ENCODE measurements at regions not wholly inside any gene's neighbourhood (a gene's known extent, or its start where the extent isn't known, plus 50 kb on each side); places are given as distances from the start of the nearest gene placed in this dataset.
"Not testable (repeated sequence)": the region's sequence is repeated elsewhere in the genome, so short reads cannot be mapped to it uniquely, and the experiment has no call there.

DNA sequence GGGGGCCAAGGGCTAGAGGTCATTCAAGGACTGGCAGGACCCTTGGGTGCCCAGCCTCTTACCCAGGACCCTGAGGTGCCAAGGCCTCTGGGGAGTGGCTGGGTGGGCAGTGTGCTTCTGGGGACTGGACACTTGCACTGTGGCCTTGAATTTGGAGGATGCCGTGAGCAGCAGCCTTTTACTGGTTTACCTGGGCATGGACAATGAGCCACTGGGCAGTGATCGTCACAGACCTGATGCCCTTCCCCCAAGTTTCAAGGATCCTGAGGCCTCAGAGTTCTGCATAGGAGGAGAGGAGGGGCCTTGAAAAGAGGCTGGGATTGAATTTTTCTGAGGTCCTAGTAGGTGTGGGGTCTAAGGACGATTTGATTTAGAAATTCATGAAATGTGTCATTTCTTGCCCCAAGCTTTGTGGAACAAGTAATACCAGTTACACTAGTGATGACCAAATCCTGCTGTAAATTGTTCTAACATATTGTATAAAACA lies 146.1 kb upstream of the TPM1 start:
- ATAC-seq (no peak), DNase-seq (no peak)
- intact Hi-C loops (cut with DNase I), result loop anchor here in 1 of 2 donors (5.0 to 10.0 kb wide), 2 partner anchors 52 to 146 kb away; partner anchors contain the start of gene TPM1

GRCh38 chr15:62896969-62897486 lies 145.5 kb upstream of the TPM1 start:
- ATAC-seq, result peak; percentile 88 to 90
- intact Hi-C loops (cut with DNase I), result loop anchor here in 1 of 2 donors (5.0 to 10.0 kb wide), 2 partner anchors 52 to 145 kb away; partner anchors contain the start of gene TPM1
- DNase-seq, result peak; percentile 92

- intact Hi-C loops (cut with DNase I), result loop anchor here in 1 of 2 donors (5.0 to 10.0 kb wide), 2 partner anchors 53 to 145 kb away; partner anchors contain the start of gene TPM1
- DNase-seq, result no peak
- ATAC-seq, result peak in 1 of 2 donors; percentile 5
These were observed 144.9 kb upstream of the TPM1 start for GRCh38 chr15:62897634-62898033.

DNA sequence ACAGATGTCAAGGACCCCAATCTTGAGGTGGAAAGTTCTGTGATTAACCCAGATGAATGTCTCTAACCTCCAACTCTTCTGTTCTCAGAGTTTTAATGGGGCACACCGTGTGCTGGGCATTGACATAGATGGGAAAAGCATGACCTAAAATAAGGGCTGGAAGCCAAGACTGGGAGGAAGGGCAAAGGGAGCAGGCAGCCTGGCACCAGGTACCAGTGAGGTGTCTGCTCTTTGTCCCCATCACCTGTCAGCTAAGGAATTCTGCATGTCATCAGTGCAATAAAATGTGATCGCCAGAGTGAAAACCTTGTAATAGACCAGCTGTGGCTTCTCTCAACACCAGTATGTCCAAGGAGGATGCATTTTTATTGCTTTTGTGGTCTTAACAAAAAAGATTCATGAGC lies 143.5 kb upstream of the TPM1 start:
- peak; percentile 52 for DNase-seq
- peak; percentile 33 to 53 for ATAC-seq
- intact Hi-C loops (cut with DNase I), result loop anchor here in 1 of 2 donors (5.0 to 10.0 kb wide), 2 partner anchors 54 to 143 kb away; partner anchors contain the start of gene TPM1

DNA sequence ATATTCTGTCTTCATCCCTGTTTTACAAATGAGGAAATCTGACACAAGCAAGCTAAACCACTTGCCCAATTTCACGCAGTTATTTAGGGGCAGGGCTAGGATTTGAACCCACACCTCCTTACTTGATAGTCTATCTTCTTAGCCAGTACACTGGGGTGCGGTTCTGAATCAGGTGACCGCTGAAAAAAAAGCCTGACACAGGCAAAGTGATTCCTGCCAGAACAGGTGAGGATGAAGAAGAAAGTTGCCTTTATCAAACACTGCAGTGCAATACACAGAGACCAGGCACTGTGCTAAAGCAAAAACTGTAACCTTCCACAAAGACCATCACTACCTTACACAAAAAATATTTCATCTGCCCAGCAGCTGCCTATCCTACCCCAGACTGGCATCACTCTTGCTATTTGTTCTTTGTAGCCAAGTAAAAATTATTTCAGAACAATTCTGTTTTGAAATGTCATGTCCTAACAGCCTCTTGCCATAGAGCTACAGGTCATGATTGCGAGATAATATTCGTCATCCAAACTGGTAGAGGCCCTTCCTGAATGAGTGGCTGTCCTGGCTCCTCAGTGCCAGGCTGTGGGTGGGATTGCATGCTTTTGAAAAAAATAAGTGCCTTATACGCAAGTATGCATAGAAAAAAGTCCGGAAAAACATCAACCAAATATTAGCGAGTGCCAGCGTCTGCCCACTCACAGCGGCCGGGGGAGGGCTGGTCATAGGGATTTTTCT lies 142.3 kb upstream of the TPM1 start:
- DNase-seq (no peak), ATAC-seq (peak in 1 of 2 donors; percentile 6)
- intact Hi-C loops (cut with DNase I), result no loop called here

- intact Hi-C loops (cut with DNase I), result no loop called here
- ATAC-seq (peak in 1 of 2 donors; percentile 2), DNase-seq (no peak)
These were observed 141.5 kb upstream of the TPM1 start for GRCh38 chr15:62901087-62901486.

GRCh38 chr15:62901909-62902546 lies 140.5 kb upstream of the TPM1 start:
- ATAC-seq (no peak), DNase-seq (no peak)
- intact Hi-C loops (cut with DNase I), result no loop called here

DNA sequence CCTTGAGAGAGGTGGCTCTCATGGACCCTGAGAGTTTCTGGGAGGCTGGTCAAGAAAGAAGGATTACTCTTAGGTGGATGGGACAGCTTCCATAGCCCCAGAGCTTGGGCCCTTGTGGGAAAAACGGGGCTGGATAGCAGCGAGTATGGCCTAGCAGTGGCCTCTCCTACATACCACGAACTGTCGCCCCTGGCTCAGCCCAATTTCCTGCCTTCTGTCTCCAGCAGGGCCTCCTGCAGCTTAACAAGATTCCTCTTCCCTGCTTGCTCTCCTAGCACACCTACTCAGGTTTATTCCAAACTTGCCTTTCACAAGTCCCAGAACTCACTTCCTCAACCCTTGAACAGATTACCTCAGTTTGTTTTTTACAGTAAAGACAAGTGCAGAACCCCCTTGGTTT lies 139.7 kb upstream of the TPM1 start:
- DNase-seq (no peak), ATAC-seq (no peak)
- intact Hi-C loops (cut with DNase I), result no loop called here

- DNase-seq (no peak), ATAC-seq (no peak)
- intact Hi-C loops (cut with DNase I), result no loop called here
These were observed 139.1 kb upstream of the TPM1 start for GRCh38 chr15:62903437-62903836.

- intact Hi-C loops (cut with DNase I), result no loop called here
- ATAC-seq, result no peak
These were observed 138.3 kb upstream of the TPM1 start for GRCh38 chr15:62904041-62904910.

DNA sequence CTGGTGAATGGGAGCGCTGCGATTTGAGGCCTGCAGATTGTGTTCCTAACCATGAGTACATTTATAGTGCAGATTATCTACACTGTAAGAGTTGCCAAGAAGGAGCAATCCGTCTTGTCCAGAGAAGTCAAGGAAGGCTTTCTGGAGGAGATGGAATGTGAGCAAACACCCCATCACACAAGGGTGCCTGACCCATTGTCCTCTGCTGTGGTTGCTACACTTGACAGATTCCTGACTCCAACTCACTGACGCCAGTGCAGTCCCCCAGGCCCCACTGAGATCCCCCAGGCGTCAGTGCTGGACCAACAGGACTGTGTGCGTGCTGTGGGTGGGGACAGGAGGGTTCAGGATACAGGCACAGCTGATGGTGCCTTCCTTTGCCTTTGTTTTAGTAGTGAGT lies 135.9 kb upstream of the TPM1 start:
- no peak for DNase-seq
- no peak for ATAC-seq
- intact Hi-C loops (cut with DNase I), result no loop called here

More at GRCh38 chr15:62904041-62904910, 138.3 kb upstream of the TPM1 start:
- no peak for DNase-seq

- ATAC-seq, result no peak
- intact Hi-C loops (cut with DNase I), result no loop called here
- no peak for DNase-seq
These were observed 135.3 kb upstream of the TPM1 start for GRCh38 chr15:62907275-62907674.

GRCh38 chr15:62908341-62908740 lies 134.2 kb upstream of the TPM1 start:
- ATAC-seq; DNase-seq; intact Hi-C loops (cut with DNase I): not testable (repeated sequence)

GRCh38 chr15:62909257-62909656 lies 133.3 kb upstream of the TPM1 start:
- ATAC-seq (no peak), DNase-seq (no peak)
- intact Hi-C loops (cut with DNase I), result no loop called here

- ATAC-seq (no peak), DNase-seq (no peak)
- intact Hi-C loops (cut with DNase I), result no loop called here
These were observed 130.3 kb upstream of the TPM1 start for GRCh38 chr15:62912282-62912681.

DNA sequence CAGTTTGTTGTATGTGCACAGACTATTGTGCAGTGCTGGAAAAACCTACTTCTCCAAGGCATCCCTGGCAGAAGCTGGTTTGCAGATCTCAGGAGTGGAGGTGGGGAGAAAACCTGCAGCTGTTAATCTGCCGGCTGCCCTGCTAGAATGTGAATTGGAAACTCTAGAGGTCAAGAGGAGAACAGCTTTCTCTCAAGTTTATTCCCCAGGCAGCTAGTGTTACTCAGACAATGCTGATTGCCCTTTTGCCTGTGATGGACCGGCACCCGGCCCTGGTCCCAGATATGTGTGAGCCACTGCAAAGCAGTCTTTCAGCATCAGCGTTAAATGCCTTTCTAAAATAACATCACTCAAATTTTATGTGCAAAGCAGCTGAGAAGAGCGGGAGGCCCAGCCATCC lies 129.7 kb upstream of the TPM1 start:
- DNase-seq (no peak), ATAC-seq (peak; percentile 44 to 59)
- intact Hi-C loops (cut with DNase I), result no loop called here

GRCh38 chr15:62913246-62913645 lies 129.3 kb upstream of the TPM1 start:
- ATAC-seq, result no peak
- no peak for DNase-seq
- intact Hi-C loops (cut with DNase I), result no loop called here

DNA sequence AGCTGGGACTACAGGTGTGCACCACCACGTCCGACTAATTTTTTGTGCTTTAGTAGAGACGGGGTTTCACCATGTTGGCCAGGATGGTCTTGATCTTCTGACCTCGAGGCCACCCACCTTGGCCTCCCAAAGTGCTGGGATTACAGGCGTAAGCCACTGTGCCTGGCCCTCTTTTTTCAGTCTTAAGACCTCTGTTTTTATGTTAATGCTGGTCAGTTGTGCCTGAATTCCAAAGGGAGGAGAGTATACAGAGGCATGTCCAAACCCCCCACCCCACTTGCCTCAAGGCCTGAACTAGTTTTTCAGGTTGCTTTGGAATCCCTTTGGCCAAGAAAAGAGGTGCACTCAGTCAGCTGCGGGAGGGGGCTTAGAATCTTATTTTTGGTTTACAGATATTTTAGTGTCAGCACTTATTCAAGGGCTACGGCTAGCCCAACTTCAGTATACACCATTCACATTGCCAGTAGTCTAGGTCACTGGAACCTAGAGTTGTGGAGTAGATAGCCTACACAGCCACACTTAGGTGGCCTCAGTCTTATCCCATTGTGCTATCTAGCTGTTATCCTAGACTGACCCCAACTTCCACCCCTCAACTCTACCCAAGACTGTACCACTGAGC lies 128.0 kb upstream of the TPM1 start:
- intact Hi-C loops (cut with DNase I), result no loop called here
- ATAC-seq (no peak), DNase-seq (no peak)
